ENCODE measurements at regions not wholly inside any gene's neighbourhood (a gene's known extent, or its start where the extent isn't known, plus 50 kb on each side); places are given as distances from the start of the nearest gene placed in this dataset.

GRCh38 chr1:217224201-217224600 is 406.7 kb downstream of the GPATCH2 start:
- TF ChIP-seq, protein P1, sequence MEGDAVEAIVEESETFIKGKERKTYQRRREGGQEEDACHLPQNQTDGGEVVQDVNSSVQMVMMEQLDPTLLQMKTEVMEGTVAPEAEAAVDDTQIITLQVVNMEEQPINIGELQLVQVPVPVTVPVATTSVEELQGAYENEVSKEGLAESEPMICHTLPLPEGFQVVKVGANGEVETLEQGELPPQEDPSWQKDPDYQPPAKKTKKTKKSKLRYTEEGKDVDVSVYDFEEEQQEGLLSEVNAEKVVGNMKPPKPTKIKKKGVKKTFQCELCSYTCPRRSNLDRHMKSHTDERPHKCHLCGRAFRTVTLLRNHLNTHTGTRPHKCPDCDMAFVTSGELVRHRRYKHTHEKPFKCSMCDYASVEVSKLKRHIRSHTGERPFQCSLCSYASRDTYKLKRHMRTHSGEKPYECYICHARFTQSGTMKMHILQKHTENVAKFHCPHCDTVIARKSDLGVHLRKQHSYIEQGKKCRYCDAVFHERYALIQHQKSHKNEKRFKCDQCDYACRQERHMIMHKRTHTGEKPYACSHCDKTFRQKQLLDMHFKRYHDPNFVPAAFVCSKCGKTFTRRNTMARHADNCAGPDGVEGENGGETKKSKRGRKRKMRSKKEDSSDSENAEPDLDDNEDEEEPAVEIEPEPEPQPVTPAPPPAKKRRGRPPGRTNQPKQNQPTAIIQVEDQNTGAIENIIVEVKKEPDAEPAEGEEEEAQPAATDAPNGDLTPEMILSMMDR (IDR thresholded peaks at IDR 0.05; ENCODE audit: low read depth, low read length, missing input control): no peak
- TF ChIP-seq YY1 (IDR thresholded peaks at IDR 0.05) (no peak), EGR1 (IDR thresholded peaks at IDR 0.05; ENCODE audit: low read depth in 2 of 2) (no peak), TAF1 (conservative IDR thresholded peaks at IDR 0.05) (no peak), FOXA1 (IDR thresholded peaks at IDR 0.05) (no peak), RAD21 (IDR thresholded peaks at IDR 0.05) (no peak), GABPA (IDR thresholded peaks at IDR 0.05 in 1 of 2, conservative IDR thresholded peaks at IDR 0.05 in 1 of 2) (no peak), HNF4A (conservative IDR thresholded peaks at IDR 0.05) (no peak), JUND (IDR thresholded peaks at IDR 0.05) (no peak)
- TF ChIP-seq, protein P2, sequence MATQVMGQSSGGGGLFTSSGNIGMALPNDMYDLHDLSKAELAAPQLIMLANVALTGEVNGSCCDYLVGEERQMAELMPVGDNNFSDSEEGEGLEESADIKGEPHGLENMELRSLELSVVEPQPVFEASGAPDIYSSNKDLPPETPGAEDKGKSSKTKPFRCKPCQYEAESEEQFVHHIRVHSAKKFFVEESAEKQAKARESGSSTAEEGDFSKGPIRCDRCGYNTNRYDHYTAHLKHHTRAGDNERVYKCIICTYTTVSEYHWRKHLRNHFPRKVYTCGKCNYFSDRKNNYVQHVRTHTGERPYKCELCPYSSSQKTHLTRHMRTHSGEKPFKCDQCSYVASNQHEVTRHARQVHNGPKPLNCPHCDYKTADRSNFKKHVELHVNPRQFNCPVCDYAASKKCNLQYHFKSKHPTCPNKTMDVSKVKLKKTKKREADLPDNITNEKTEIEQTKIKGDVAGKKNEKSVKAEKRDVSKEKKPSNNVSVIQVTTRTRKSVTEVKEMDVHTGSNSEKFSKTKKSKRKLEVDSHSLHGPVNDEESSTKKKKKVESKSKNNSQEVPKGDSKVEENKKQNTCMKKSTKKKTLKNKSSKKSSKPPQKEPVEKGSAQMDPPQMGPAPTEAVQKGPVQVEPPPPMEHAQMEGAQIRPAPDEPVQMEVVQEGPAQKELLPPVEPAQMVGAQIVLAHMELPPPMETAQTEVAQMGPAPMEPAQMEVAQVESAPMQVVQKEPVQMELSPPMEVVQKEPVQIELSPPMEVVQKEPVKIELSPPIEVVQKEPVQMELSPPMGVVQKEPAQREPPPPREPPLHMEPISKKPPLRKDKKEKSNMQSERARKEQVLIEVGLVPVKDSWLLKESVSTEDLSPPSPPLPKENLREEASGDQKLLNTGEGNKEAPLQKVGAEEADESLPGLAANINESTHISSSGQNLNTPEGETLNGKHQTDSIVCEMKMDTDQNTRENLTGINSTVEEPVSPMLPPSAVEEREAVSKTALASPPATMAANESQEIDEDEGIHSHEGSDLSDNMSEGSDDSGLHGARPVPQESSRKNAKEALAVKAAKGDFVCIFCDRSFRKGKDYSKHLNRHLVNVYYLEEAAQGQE (IDR thresholded peaks at IDR 0.05): no peak
- TF ChIP-seq, protein P3, sequence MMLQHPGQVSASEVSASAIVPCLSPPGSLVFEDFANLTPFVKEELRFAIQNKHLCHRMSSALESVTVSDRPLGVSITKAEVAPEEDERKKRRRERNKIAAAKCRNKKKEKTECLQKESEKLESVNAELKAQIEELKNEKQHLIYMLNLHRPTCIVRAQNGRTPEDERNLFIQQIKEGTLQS (IDR thresholded peaks at IDR 0.05): no peak
